GM12864 (cell line): ENCODE measurements at regions not wholly inside any gene's neighbourhood (a gene's known extent, or its start where the extent isn't known, plus 50 kb on each side); places are given as distances from the start of the nearest gene placed in this dataset.
"Not testable (repeated sequence)": the region's sequence is repeated elsewhere in the genome, so short reads cannot be mapped to it uniquely, and the experiment has no call there.

Source experiments
- DNase-seq: peaks from one replicate; pipeline ENCODE4 v3.0.0-alpha.2; 2011; ENCODE audit warnings: low read depth
- H3K4me3 ChIP-seq: 2 replicates; pipeline ENCODE4 v1.5.1; 2011; ENCODE audit warnings: mild to moderate bottlenecking, low read depth, low read length, control low read depth
- CTCF ChIP-seq: IDR thresholded peaks from 2 replicates; pipeline ENCODE4 v1.5.1; 2011; ENCODE audit warnings: low read depth, mild to moderate bottlenecking, moderate library complexity, low read length, control low read depth, inconsistent platforms; ENCODE audit errors: missing control alignments

GRCh38 chr18:27298214-27298804, 113.2 kb upstream of the CHST9 start:
- no peak overlapping the region for H3K4me3 ChIP-seq
- no peak for DNase-seq
- TF ChIP-seq CTCF, result no peak

- DNase-seq, H3K4me3 ChIP-seq: not testable (repeated sequence)
Measured at GRCh38 chr18:27285973-27286562, 101.0 kb upstream of the CHST9 start.

DNA sequence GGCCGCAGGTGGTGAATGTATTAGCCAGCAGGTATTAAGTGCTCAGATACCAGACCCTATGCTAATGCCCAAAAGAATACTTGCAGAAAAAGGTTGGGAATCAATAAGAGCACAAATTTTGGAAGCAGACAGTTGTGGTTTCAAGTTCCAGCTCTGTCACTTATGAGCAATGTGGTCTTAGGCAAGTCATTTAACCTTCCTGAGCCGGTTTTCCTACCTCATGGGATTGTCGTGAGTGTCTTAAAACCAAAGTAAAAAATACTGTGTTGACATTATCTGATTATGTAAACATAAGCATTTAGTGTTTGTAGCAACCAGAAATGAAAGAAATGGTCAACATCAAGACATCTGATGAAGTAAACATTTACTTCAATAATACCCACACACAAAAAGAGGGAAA, 93.0 kb upstream of the CHST9 start:
- no peak for TF ChIP-seq CTCF
- no peak for DNase-seq
- H3K4me3 ChIP-seq, result no peak overlapping the region

DNA sequence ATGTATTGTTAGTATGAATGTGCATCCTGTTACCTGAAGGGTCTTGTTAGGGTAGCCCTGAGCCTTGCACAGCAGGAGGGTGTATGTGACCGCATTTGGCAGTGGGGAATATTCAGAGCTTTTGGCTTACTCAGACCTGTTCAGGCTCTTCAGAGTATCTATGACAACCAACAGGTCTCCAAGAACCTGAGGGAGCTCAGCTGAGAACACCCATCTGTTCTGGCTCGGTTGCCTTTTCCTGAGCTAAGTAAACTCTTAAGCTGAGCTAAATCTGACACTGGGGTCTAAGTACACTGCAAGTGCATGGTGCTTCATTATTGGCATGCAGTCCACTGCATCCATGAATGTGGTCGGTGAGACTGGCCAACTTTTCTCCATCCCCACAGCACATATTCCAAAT, 92.4 kb upstream of the CHST9 start:
- no peak for DNase-seq
- TF ChIP-seq CTCF, result no peak
- no peak overlapping the region for H3K4me3 ChIP-seq

GRCh38 chr18:27276886-27277285, 91.8 kb upstream of the CHST9 start:
- DNase-seq, result no peak
- no peak for TF ChIP-seq CTCF
- no peak overlapping the region for H3K4me3 ChIP-seq

GRCh38 chr18:27276479-27276878, 91.4 kb upstream of the CHST9 start:
- DNase-seq, result no peak
- no peak for TF ChIP-seq CTCF
- H3K4me3 ChIP-seq, result no peak overlapping the region

GRCh38 chr18:27274901-27275300, 89.8 kb upstream of the CHST9 start:
- TF ChIP-seq CTCF, result no peak
- no peak overlapping the region for H3K4me3 ChIP-seq
- DNase-seq, result no peak
